ENCODE measurements at regions not wholly inside any gene's neighbourhood (a gene's known extent, or its start where the extent isn't known, plus 50 kb on each side); places are given as distances from the start of the nearest gene placed in this dataset.
"Not testable (repeated sequence)": the region's sequence is repeated elsewhere in the genome, so short reads cannot be mapped to it uniquely, and the experiment has no call there.

DNA sequence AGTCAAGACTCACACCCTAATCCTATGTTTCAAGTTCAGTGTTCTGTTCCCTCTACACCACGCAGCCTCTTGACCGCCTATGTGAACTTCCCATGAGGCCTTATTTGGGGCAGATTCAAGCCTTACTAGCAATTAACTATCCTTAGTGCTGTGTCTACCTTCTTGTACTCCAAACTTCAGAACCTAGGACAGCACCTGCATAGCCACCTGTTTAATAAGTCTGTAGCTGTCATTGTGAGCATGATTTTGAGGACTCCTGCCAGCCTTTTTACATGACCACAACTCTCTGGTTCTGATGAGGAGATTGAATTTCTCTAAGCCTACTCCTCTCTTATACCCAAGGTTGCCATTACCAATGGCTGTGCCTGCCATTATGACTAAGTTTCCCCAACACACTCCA lies 50.8 kb upstream of the PCSK1 start:
- WGBS, 2 donors = 54 to 61% methylated on average over 2 of the region's 2 CpGs
- H3K27ac ChIP-seq = no peak overlapping the region
- no peaks in the 10 kb centered on the region for H3K36me3 ChIP-seq
- no peaks in the 10 kb centered on the region for H3K9me3 ChIP-seq
- TF ChIP-seq, protein P1, sequence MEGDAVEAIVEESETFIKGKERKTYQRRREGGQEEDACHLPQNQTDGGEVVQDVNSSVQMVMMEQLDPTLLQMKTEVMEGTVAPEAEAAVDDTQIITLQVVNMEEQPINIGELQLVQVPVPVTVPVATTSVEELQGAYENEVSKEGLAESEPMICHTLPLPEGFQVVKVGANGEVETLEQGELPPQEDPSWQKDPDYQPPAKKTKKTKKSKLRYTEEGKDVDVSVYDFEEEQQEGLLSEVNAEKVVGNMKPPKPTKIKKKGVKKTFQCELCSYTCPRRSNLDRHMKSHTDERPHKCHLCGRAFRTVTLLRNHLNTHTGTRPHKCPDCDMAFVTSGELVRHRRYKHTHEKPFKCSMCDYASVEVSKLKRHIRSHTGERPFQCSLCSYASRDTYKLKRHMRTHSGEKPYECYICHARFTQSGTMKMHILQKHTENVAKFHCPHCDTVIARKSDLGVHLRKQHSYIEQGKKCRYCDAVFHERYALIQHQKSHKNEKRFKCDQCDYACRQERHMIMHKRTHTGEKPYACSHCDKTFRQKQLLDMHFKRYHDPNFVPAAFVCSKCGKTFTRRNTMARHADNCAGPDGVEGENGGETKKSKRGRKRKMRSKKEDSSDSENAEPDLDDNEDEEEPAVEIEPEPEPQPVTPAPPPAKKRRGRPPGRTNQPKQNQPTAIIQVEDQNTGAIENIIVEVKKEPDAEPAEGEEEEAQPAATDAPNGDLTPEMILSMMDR (IDR thresholded peaks at IDR 0.05) = no peak
- TF ChIP-seq POLR2A (IDR thresholded peaks at IDR 0.05) (no peak), EP300 (IDR thresholded peaks at IDR 0.05) (no peak)
- H3K4me1 ChIP-seq = no peaks in the 10 kb centered on the region
- H3K27me3 ChIP-seq = no peaks in the 10 kb centered on the region
- no peak for DNase-seq (ENCODE audit: low spot score in 2 of 2)
- no peak overlapping the region for H3K4me3 ChIP-seq

DNA sequence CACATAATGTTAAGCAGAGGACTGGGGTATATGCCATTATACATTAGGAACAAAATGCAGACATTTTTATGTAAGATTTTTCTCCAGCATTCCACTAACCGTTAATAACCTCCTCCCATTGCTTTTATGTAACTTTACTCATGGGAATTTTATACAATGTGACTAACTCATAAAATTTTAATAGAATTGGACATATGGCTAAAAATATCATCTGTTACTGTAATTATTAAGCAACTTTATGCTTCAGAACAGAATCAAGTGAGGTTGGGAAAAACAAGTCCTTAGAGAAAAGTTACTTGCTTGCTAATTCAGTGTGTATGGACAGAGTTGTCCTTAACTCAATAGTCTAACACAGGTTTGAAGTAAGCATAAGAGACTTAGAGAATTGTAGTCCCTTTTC lies 54.8 kb upstream of the PCSK1 start:
- Histone ChIP-seq H3K4me1 (no peaks in the 10 kb centered on the region), H3K27ac (no peak overlapping the region), H3K4me3 (no peak overlapping the region), H3K27me3 (no peaks in the 10 kb centered on the region), H3K9me3 (no peaks in the 10 kb centered on the region), H3K36me3 (no peaks in the 10 kb centered on the region)
- WGBS, 2 donors = 44 to 51% methylated on average over 1 of the region's 1 CpG
- no peak for DNase-seq (ENCODE audit: low spot score in 2 of 2)
- TF ChIP-seq, protein P1 (IDR thresholded peaks at IDR 0.05) = no peak
- TF ChIP-seq EP300 (IDR thresholded peaks at IDR 0.05) (no peak), POLR2A (IDR thresholded peaks at IDR 0.05) (no peak)

DNA sequence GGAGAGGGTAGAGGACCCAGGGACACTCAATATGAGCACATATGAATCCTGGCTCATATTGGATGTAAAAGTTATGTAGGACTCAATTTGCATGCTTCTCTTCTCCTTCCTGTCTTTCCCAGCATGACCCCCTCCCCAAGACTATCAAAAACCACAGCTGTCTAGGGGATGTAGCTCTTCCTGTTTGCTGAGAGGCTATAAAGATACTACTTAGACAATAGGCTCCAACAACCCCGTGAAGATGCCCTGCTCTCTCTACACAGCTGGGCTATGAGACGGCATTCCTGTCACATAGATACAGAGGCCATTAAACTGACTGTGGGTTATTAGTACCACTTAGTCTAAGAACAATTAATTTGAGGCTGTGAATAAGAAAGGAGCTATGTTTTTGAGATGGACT lies 56.5 kb upstream of the PCSK1 start:
- no peaks in the 10 kb centered on the region for H3K9me3 ChIP-seq
- no peak overlapping the region for H3K4me3 ChIP-seq
- TF ChIP-seq, protein P1 (IDR thresholded peaks at IDR 0.05) = no peak
- no peak for TF ChIP-seq POLR2A (IDR thresholded peaks at IDR 0.05)
- no peak for TF ChIP-seq EP300 (IDR thresholded peaks at IDR 0.05)
- no peak for DNase-seq (ENCODE audit: low spot score in 2 of 2)
- no peak overlapping the region for H3K27ac ChIP-seq
- no peaks in the 10 kb centered on the region for H3K27me3 ChIP-seq
- H3K4me1 ChIP-seq = no peaks in the 10 kb centered on the region
- WGBS, 2 donors = 22 to 34% methylated on average over 2 of the region's 2 CpGs
- no peaks in the 10 kb centered on the region for H3K36me3 ChIP-seq

DNA sequence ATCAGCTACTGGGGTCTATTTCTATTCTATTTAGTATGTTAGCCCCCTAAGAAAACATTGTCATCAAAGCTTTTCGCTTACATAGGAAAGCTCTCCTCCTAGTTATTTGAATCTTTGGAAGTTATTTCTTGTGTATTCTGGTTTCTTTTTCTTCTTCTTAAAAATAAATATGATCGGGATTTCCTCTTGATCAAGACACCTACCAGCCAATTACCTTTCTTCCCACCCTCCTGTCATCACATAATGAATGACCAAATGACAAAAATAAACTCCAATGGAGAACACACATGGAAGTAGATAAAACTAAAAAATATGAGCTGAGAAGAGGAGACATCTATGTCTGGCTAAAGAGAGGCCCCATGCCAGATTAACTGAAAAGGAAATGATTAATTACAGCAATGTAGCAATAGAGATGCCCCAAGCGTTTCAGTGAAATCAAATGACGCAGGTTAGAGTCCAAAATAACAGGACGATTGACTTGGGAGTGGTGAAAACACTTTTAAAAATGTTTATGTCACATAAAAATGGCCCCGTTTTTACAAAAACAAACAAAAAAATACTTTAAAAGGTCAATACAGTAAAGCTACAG lies 59.5 kb upstream of the PCSK1 start:
- TF ChIP-seq, protein P1 (IDR thresholded peaks at IDR 0.05) = no peak
- TF ChIP-seq POLR2A (IDR thresholded peaks at IDR 0.05) (no peak), EP300 (IDR thresholded peaks at IDR 0.05) (no peak)
- Histone ChIP-seq H3K27me3 (no peaks in the 10 kb centered on the region), H3K9me3 (peaks cover 0 to 3% (median 0%) of the 10 kb centered on the region in 4 donors), H3K4me3 (no peak overlapping the region), H3K27ac (no peak overlapping the region), H3K4me1 (no peaks in the 10 kb centered on the region), H3K36me3 (no peaks in the 10 kb centered on the region)
- WGBS, 2 donors = 65 to 71% methylated on average over 6 of the region's 6 CpGs
- DNase-seq (ENCODE audit: low spot score in 2 of 2) = no peak

DNA sequence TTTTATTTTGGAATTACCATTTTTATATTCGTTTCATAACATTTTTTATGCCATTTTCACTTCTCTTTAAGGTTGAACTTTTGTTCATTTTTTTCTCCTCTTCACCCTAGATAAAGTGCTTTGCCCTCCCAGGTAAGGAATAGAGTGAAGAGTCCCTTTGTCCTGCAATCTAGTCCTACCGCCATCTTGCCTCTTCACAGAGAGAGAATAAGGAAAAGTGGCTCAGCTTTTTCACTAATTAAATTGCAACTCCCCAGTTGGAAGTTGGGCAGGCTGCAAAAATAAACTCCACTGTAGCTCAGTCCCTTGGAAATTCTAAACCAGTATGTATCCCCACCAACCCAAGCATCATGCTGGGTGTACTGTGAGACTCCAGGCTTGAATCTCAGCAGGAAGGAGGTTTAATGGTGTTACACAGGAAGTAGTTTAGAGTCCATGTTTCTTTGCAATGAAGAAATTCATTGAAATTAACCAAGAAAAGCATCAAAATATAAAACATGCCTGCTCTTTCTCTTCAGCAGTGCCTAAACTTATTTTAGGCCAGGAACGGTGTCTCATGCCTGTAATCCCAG lies 60.3 kb upstream of the PCSK1 start:
- Histone ChIP-seq H3K36me3 (no peaks in the 10 kb centered on the region), H3K4me3 (no peak overlapping the region), H3K9me3 (peaks cover 0 to 3% (median 0%) of the 10 kb centered on the region in 4 donors), H3K4me1 (no peaks in the 10 kb centered on the region), H3K27ac (no peak overlapping the region), H3K27me3 (no peaks in the 10 kb centered on the region)
- 82 to 83% methylated on average over 3 of the region's 3 CpGs for WGBS, 2 donors
- DNase-seq (ENCODE audit: low spot score in 2 of 2) = no peak
- TF ChIP-seq, protein P1 (IDR thresholded peaks at IDR 0.05) = no peak
- no peak for TF ChIP-seq EP300 (IDR thresholded peaks at IDR 0.05)
- no peak for TF ChIP-seq POLR2A (IDR thresholded peaks at IDR 0.05)

DNA sequence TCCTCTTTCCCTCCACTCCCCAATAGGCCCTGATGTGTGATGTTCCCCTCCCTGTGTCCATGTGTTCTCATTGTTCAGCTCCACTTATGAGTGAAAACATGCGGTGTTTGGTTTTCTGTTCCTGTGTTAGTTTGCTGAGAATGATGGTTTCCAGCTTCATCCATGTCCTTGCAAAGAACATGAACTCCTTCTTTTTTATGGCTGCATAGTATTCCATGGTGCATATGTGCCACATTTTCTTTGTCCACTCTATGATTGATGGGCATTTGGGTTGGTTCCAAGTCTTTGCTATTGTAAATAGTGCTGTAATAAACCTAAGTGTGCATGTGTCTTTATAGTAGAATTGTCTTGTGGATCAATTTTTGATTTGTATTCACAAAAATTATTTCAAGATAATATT lies 62.4 kb upstream of the PCSK1 start:
- WGBS, 2 donors = 95 to 98% methylated on average over 1 of the region's 1 CpG
- H3K4me3 ChIP-seq, H3K4me1 ChIP-seq: not testable (repeated sequence)

DNA sequence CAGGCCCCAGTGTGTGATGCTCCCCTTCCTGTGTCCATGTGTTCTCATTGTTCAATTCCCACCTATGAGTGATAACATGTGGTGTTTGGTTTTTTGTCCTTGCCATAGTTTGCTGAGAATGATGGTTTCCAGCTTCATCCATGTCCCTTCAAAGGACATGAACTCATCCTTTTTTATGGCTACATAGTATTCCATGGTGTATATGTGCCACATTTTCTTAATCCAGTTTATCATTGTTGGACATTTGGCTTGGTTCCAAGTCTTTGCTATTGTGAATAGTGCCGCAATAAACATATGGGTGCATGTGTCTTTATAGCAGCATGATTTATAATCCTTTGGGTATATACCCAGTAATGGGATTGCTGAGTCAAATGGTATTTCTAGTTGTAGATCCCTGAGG lies 64.0 kb upstream of the PCSK1 start:
- not testable (repeated sequence) for H3K27me3 ChIP-seq; H3K27ac ChIP-seq; DNase-seq (ENCODE audit: low spot score in 2 of 2); H3K9me3 ChIP-seq; H3K36me3 ChIP-seq; H3K4me1 ChIP-seq; H3K4me3 ChIP-seq
- 94 to 96% methylated on average over 1 of the region's 1 CpG for WGBS, 2 donors

More for the DNA sequence above, 62.4 kb upstream of the PCSK1 start:
- H3K27me3 ChIP-seq; H3K9me3 ChIP-seq; DNase-seq (ENCODE audit: low spot score in 2 of 2); H3K27ac ChIP-seq; H3K36me3 ChIP-seq: not testable (repeated sequence)

Data from tibial nerve (tissue), 4 donors.